AG10803 (cell line): ENCODE measurements at regions not wholly inside any gene's neighbourhood (a gene's known extent, or its start where the extent isn't known, plus 50 kb on each side); places are given as distances from the start of the nearest gene placed in this dataset.

Source experiments
- DNase-seq: peaks from one replicate; pipeline ENCODE4 v3.0.0; 2010; ENCODE audit warnings: low read depth
- H3K4me3 ChIP-seq: 2 replicates; pipeline ENCODE4 v1.5.1; 2011; ENCODE audit warnings: mild to moderate bottlenecking, low read length, control low read depth
- CTCF ChIP-seq: conservative IDR thresholded peaks from 2 replicates; pipeline ENCODE4 v1.5.1; 2011; ENCODE audit warnings: mild to moderate bottlenecking, low read length, control low read depth, inconsistent platforms

GRCh38 chr20:39211060-39211748 is 249.1 kb downstream of the DHX35 start:
- H3K4me3 ChIP-seq = no peak overlapping the region
- no peak for DNase-seq
- TF ChIP-seq CTCF = no peak

- TF ChIP-seq CTCF = no peak
- H3K4me3 ChIP-seq = no peak overlapping the region
- no peak for DNase-seq
Measured at GRCh38 chr20:39210341-39211036, 248.3 kb downstream of the DHX35 start.

GRCh38 chr20:39206899-39207564 is 244.9 kb downstream of the DHX35 start:
- no peak overlapping the region for H3K4me3 ChIP-seq
- TF ChIP-seq CTCF = no peak
- DNase-seq = peak; percentile 43

- no peak for DNase-seq
- H3K4me3 ChIP-seq = no peak overlapping the region
- no peak for TF ChIP-seq CTCF
Measured at GRCh38 chr20:39195582-39196021, 233.5 kb downstream of the DHX35 start.

- TF ChIP-seq CTCF = no peak
- H3K4me3 ChIP-seq = no peak overlapping the region
- DNase-seq = peak; percentile 51
Measured at GRCh38 chr20:39190666-39191570, 228.8 kb downstream of the DHX35 start.

- no peak overlapping the region for H3K4me3 ChIP-seq
- no peak for TF ChIP-seq CTCF
- no peak for DNase-seq
Measured at GRCh38 chr20:39188266-39188765, 226.2 kb downstream of the DHX35 start.
